Neural progenitor cell (in vitro differentiated cells): ENCODE measurements at regions not wholly inside any gene's neighbourhood (a gene's known extent, or its start where the extent isn't known, plus 50 kb on each side); places are given as distances from the start of the nearest gene placed in this dataset.

Source experiments
- EZH2 ChIP-seq: fragments of 200-600 bp; sonication (generic); IDR thresholded peaks from 2 replicates; pipeline ENCODE4 v1.6.1; 2017; ENCODE audit warnings: antibody characterized with exemption, mild to moderate bottlenecking, moderate library complexity
- TF ChIP-seq, protein P1 (sequence below): fragments of 200-600 bp; sonication (generic); IDR thresholded peaks from 2 replicates; pipeline ENCODE4 v1.5.1; 2017; ENCODE audit warnings: antibody characterized with exemption, mild to moderate bottlenecking

DNA sequence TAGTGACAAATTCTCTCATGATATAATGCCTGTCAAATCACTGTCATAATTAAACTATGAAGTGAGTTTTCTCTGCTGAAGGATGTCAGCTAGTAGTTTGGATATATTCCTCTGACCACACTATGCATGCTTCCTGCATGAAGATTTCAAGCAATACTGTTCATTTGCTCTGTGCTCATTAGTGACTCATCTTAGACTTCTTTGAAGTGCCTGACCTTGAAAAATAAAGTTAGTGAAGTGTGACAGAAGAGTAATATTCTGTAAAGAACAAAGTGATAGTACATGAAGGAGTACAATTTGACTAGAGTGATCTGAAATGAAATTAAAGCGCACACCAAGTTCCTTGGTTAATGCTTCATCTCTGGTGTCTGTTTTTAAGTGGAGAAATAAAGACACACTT is 629.5 kb upstream of the ANO3 start:
- TF ChIP-seq, protein P1, sequence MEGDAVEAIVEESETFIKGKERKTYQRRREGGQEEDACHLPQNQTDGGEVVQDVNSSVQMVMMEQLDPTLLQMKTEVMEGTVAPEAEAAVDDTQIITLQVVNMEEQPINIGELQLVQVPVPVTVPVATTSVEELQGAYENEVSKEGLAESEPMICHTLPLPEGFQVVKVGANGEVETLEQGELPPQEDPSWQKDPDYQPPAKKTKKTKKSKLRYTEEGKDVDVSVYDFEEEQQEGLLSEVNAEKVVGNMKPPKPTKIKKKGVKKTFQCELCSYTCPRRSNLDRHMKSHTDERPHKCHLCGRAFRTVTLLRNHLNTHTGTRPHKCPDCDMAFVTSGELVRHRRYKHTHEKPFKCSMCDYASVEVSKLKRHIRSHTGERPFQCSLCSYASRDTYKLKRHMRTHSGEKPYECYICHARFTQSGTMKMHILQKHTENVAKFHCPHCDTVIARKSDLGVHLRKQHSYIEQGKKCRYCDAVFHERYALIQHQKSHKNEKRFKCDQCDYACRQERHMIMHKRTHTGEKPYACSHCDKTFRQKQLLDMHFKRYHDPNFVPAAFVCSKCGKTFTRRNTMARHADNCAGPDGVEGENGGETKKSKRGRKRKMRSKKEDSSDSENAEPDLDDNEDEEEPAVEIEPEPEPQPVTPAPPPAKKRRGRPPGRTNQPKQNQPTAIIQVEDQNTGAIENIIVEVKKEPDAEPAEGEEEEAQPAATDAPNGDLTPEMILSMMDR = no peak
- no peak for TF ChIP-seq EZH2
